GM19438 (cell line): ENCODE measurements at regions not wholly inside any gene's neighbourhood (a gene's known extent, or its start where the extent isn't known, plus 50 kb on each side); places are given as distances from the start of the nearest gene placed in this dataset.
"Not testable (repeated sequence)": the region's sequence is repeated elsewhere in the genome, so short reads cannot be mapped to it uniquely, and the experiment has no call there.

Experiments
- ATAC-seq: cut with Tn5 transposase; IDR thresholded peaks from one replicate; pipeline ENCODE4 v1.9.1; 2021; ENCODE audit warnings: low read depth; ENCODE audit not compliant: unreplicated experiment

DNA sequence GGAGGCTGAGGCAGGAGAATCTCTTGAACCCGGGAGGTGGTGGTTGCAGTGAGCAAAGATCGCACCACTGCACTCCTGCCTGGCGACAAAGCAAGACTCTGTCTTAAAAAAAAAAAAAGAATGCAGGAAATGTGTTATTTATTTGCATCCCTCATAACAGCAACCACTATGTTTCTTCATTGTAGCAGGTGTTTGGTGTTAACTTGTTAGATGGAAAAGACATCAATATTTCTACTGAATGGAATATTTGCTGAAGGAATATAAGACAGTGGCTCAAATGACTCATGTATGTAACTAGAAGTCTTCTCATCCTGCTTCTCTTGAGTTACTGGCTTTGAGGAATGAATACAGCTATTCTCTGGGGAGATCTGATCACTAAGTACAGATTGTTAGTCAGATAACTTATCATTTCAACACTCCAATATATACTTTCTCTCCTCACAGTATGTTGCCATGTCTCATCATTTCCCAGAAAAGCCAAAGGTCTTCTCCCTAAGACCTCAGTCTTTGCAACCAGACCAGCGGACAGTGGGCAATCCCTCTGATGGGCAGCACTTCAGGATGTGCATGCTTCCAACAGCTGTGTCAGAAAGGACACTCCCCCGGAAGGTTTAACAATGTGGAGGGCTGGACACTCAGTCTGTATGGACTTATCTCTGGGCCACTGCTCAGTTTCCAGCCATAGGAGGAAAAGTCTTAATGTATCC, 104.4 kb upstream of the STK17B start:
- ATAC-seq: no peak

DNA sequence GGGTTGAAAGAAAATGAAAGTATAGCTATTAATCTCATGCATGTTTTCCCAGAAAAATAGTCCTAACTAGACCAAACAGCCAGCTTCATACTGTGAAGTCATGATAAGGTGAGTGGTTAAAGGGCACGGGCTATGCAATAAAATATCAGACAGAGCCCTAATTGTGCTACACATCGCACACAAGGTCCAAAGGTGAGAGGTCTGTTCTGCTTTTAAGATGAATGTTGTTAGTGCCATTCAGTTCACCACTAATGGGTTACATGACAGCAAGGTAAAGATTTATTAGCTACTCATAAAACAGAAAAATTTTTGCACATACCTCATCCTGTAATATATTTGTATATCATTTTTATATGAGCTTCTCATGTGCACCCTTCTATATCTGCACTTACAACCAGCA, 105.0 kb upstream of the STK17B start:
- ATAC-seq: no peak

DNA sequence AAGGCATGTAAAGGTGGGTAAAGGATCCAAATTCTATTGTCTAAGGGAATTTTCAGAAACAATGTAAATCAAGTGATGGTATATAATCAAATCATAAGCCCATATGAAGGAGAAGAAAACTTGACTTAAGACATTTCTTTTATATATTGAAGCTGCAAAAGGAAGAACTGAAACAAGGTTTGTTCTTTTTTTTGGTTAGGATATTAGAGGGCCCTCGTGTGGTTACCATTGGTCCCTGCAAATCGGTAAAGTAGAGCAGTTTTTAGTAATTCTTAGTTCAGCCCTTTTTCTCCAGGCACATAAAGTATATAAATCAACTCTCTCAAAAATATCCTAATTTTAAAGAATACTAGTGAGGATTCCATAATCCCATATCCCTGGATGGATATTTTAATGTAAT, 105.6 kb upstream of the STK17B start:
- no peak for ATAC-seq

DNA sequence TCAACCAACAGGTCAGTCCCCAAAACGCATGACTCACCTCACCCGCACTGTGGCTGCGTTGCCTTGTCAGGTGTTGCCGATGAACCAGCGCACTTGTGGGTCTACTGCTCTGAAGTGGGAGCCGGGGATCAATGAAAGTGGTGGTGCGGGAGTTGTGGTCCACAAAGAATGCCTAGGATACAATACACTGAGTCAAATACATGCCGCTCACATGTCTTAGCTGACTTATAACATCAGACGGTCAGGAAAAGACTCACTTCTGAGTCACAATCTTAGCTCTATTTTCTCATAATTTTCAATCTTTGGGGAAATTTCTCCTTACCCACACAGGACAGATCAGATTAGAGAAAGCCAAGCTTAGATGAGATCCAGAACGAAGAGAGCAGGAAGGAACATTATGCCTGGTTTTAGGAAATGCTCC, 107.1 kb upstream of the STK17B start:
- no peak for ATAC-seq

DNA sequence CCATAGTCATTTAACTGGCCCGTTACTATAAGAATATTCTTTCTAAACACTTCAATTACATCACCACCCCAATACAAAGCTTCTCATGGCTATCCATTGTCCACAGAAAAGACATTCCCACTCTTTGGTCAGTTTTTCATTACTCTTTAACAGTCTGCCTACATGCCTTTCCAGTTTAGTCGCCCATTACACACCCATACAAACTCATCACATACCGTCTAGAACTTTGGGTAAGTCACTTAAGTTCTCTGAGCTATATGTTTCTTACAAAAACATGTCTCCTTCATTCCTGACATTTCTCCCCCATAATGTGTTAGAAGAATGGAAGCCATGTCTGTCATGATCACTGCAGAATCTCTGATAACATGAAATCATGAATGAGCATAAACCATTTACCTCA, 108.2 kb upstream of the STK17B start:
- no peak for ATAC-seq

DNA sequence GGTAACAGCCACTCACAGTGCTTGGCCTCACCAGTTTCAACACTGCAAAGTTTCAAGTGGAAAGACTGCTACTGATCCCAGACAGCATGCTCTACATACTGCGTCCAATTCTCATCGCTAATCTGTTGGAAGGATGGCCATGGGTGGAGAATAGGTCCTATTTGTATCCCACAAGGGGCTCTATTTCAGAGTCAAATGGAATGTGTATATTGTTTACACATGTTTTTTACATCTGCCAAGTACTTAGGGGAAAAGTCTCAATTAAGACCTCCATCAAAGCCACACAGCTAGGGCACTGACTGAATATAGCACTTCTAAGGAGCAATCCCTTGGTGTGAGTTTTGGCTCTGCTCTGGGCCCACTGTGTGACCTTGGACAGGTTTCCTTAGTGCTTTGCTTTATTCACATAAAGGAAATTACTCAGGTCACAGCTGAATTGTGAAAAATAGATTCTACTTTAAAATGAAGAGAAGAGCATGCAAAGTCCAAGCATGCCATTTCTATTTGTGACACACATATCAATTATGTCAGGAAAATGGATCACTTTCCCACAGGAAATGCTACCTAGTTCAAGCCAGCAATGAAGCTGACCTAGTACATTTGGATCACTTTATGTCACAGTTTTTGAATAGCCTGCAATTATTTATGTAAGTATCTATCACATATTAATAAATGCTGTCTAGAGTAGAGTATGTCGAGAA, 112.9 kb upstream of the STK17B start:
- ATAC-seq: no peak

DNA sequence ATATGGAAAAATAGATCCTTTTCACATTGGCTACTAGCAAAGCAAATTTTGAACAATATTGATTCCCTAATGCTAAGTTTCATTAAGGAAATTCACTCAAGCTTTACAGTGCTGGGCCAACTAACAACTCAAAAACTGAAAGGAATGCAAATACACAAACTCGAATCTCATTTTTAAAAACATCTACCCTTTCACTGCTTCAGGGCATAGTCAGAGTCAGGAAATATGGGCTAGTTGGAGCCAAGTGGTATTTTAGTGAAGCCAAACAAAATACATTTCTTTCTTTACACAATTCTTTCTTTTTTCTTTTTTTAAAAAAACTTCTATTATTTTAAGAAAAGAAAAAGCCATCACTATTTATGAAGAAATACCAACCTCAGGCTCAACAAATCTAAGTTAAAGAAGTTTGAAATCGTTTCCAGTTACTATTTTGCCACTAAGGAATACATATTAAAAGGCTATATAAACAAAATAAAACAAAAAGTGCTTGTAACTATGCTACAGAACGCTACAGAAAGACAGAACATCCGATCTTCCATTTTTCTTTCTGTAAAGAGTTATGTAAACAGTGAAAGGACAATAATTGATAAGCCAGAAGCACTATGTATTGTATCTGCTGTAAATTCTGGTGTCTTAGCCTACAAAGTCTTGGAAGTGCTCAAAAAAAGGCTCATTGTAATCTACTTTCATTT, 113.6 kb upstream of the STK17B start:
- no peak for ATAC-seq

DNA sequence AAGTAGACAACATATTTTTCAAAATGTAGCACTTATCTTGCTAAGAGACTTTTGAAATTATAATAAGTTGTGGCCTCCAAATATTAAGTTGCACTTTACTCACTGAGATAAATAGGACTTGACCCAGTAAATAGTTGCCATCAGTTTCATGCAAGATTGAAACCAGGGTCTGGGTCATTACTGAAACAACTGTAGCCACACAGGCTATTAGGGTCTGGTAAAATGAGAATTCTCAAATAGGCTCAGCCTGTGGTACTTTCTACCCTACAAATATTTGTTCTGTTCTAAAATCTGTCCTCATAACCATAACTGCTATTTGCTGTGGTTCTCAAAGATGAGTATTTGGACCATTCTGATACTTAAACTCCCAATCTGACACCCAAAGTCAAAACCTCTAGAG, 115.4 kb upstream of the STK17B start:
- ATAC-seq: peak; percentile 41

DNA sequence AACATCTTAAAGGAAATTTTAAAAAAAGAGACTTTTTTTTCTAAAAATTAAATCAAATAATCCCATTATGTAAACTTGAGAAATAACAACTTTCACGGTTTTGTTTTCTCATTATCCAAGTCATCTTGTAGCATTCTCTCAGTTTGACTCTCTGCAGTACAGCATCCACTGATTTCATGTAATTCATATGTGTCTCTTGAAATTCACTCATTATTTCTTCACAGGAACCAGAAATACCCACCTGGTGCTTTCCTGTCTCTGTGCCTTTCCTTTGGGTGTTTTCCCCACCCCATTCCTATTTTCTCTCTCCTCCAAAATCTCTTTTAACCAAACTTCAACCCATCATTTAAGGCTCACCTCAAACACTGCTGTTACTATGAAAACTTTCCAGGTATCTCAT, 116.1 kb upstream of the STK17B start:
- ATAC-seq: no peak

DNA sequence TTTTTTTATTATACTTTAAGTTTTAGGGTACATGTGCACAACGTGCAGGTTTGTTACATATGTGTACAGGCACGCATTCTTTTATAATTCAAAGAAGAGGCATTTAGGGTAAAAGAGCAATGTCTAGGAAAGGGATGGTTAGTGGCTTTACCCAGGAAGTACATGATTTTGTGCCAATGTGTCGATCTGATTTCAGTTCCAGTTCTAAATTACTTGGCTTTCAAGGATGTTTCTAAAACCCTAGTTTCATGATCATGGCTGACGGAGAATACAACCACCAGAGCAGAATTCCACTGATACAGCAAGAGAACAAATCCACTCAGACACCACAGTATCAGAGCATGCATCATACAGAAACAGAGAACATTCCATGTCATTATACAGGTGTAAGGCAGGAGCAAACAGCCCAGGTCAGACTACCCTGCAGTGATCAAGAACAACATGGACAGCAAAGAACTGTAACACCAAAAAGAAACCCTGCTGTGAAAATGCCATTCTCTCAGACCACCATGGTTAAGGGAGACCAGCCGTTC, 116.7 kb upstream of the STK17B start:
- ATAC-seq: no peak

DNA sequence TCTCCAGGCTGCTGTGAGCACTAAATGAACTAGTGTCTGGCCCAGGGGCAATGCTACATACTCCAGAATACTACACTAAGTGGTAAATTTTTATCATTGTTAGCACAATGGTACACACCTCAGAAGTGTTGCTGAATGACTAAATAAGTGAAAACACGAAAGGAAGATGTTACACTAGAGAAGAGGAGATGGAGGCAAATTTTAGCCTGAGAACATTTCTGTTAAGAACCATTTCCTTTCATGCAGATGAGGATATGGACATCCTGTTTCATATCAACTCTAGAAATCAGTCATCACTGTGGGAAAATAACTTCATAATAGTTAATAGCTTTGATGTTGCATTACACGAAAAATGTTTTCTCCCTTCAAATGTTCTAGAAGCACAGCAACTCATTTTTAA, 117.6 kb upstream of the STK17B start:
- ATAC-seq: no peak

DNA sequence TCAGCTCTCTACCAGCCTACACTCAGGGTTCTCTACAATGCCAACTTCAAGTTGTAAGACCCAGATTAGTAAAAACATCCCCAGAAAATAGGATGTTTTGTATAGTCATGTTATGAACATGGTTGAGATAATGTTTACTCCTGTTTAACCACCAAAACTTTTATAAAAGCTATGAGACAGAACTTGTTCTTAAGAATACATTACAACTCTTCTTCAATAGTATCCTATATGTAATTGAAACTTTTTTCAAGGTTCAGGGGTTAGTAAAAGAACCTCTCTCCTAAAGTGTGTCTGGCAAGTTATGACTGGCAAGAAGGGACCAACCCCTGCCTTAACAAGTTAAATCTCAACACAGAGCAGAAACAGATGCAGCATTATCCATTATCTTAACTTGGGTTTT, 118.8 kb upstream of the STK17B start:
- no peak for ATAC-seq

DNA sequence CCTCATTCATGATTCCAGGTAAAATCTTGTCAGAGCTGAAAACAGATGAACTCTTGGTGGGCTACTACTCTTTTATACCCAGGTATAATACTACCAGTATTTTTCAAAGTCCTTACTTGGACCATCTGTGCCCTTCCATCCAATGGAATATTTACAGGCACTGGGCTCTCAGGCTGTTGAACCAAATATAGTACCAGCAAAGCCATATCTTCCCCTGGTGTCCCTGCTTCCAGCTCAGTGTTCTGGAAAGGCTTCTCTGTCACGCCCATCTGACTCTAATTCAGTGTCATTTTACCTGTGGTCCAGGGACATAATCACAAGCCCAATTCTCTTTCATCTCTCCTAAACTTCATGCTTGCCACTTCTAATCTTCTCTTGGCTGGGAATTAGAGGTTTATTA, 119.2 kb upstream of the STK17B start:
- ATAC-seq: no peak

DNA sequence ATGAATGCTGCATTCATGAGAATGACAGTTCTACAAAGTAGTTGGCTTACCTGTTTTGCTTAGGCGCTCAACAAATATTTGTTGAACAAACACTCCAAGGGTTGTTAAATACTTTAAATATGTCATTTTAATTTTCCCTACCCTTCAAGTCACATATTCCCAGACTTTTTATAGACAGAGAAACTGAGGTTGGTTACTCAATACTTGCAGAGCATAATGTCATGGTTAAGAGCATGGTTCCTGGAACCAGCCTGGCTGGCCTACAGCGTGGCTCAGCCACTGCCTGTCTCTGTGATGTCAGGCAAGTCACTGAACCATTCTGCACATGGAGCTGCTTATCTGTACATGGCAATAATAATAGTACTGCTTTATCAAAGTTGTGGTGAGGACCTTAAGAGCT, 120.0 kb upstream of the STK17B start:
- ATAC-seq: peak; percentile 6

DNA sequence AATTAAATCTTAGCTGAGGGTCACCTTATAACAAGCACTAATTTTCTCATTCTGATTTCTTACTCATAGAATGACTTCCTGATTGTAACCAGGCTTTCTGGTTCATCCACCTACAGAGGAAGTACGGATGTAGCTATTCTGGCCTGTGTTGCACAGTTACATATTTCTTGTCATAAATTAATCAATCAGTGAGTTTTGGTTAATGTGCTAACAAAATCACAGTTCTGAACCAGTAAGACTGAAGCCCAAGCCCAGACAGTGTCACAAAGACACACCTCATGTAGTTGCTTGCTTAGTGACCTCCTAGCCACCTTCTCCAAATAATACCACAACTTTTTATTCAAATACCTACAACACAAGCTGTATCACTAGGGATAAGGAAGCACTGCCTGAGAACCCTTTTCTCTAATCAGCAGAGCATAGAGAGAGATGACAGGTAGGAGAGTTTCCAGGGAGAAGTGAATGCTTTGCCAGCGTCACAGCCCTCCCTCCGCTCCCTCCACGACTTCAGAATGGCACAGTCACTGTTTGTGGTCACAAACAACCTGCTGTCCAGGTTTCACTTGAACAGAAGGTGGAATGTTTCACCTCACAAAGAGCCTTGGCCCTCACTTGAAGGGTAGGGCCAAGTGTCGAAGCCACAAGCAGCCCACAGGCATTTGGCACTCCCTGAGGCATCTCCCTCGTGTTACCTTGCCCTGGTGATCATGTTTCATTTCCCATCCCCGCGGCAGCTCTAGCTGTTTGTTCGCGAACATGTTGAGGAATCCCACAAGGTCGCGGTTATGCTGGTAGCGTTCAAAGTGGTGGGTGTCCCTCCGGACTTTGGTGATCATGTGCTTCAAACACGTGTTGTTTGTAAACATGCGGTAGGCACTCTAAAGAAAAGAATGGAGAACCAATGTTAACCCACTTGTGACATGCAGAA, 120.8 kb upstream of the STK17B start:
- ATAC-seq: peak; percentile 51

DNA sequence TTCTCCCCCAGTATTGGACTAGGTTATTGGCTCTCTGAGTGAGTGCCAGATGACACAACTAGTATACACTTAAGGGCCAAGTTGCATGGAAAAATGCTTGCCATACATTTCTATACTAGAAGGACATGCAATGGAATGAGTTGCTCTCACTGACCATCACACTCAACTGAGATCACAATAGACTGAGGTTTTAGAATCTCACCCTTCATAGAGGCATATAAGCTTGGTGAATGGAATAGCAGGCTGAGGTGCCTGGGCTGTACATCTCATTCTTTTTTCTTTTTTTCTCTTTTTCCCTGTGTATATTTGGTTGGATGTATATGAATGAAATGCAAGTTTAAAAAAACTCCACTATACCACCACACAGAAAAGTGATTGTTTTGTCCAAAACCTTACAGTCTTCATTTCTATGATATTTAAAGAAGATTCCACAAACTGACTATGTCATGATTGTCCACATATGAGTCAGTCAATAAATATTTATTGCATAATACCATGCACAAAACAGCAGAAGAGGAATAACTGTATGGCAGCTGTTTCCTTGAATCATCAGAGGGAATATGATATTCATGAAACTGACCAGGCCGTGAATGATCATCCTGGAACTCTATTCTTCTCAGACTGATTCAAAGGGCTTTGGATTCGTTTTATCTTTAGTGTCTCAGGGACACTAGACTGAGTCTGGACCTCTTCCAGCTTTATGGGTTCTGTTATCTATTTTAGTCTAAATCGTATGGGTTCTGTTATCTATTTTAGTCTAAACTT, 122.6 kb upstream of the STK17B start:
- ATAC-seq: no peak

DNA sequence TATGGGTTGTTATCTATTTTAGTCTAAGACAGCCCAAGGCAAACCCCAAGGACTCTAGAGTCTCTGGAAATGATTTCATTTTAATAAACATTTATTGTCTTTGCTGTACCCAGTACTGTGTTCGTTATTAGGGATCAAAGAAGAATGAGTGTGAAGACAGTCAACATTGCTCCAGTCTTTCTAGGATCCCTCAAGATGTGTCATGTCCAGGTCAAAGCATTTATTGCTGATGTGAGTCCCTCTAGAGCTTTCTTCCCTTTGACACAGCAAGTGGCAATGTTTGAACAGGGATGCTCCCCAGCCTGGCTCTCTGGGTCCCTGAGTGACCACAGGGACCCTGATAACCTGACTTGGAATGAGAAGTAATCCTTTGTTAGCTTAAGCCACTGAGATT, 123.1 kb upstream of the STK17B start:
- ATAC-seq: no peak

DNA sequence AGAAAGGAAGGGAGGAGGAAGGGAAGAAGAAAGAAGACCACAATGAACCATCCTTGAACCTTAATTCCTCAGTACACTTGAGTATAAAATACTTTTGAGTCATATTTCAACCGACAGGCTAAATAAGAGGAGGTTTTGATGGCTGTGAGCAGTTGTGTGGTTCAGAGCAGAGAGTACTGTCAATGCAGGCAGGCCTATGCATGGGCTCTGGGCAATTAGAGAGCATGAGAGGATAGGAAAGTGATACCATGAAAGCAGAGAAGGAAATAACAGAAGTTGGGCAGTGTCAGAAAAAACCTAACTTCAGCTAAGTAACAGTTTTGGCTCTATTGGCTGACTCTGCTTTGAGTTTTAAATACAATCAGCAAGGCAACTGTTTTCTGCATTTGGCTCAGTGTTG, 123.6 kb upstream of the STK17B start:
- no peak for ATAC-seq

DNA sequence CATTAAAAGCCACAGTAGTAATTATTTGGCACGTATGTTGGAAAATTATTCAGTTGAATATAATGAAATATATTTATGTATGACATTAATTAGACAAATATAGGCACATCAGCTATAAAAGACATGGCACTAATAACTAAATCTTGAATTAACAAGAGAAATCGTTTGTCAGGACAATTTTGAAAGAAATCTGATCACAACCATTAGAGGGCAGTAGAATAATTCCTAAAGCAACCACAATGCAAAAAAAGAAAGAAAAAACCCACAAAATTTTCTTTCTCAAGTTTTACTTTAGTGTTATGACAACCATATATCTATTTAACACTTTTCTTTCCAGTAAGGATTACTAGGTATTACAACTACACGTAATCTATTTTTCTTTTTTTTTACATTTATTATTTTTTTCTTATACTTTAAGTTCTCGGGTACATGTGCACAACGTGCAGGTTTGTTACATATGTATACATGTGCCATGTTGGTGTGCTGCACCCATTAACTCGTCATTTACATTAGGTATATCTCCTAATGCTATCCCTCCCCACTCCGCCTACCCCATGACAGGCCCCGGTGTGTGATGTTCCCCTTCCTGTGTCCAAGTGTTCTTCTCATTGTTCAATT, 126.8 kb upstream of the STK17B start:
- not testable (repeated sequence) for ATAC-seq
